ENCODE measurements at regions not wholly inside any gene's neighbourhood (a gene's known extent, or its start where the extent isn't known, plus 50 kb on each side); places are given as distances from the start of the nearest gene placed in this dataset.

DNA sequence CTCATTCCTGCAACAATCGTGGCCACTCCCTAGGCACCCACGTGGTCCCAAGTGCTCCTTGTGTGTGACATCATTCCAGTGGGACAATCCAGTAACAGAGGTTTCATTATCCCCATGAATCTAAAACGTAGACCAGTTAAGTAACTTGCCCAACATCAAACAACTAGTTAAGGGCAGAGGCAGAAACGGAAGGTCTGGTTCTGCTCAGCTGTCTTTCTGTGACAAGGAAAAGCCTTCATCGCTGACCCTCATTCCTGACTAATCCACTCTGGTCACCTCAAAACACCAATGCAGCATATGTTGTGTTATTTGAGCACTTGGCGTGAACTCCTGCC lies 261.4 kb upstream of the JARID2 start:
- no peak overlapping the region for H3K27ac ChIP-seq (ENCODE audit: low read length)
- no peak overlapping the region for H3K9ac ChIP-seq (ENCODE audit: low read length)
- H3K4me3 ChIP-seq (ENCODE audit: low read length): no peak overlapping the region
- H3K9me3 ChIP-seq (ENCODE audit: control insufficient read depth, low read depth, low read length): no peaks in the 10 kb centered on the region
- H3K27me3 ChIP-seq (ENCODE audit: control insufficient read depth, insufficient read depth, low read length): no peaks in the 10 kb centered on the region
- H3K36me3 ChIP-seq (ENCODE audit: control insufficient read depth, low read depth, low read length): no peaks in the 10 kb centered on the region
- no peaks in the 10 kb centered on the region for H3K4me1 ChIP-seq (ENCODE audit: control insufficient read depth, low read depth, low read length)

DNA sequence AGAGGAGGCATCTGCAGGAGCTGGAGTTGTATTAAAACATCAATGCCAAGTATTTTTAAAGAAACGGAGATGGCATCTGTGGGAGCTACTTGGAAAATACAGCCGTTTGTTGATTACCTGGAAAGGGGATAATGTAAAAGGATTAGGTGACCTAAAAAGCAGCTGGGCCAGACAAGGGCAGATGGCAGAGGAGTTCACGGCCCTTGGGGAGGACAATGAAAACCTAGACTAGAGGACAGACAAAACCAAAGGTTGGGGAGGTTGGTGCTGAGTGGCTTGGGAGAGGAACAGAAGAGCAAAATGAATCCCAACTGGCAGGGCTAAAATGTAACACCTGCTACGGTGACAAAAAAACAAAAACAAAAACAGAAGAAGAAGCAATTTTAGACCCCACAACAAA lies 260.5 kb upstream of the JARID2 start:
- H3K4me1 ChIP-seq (ENCODE audit: control insufficient read depth, low read depth, low read length): no peaks in the 10 kb centered on the region
- no peak overlapping the region for H3K9ac ChIP-seq (ENCODE audit: low read length)
- no peaks in the 10 kb centered on the region for H3K36me3 ChIP-seq (ENCODE audit: control insufficient read depth, low read depth, low read length)
- H3K27ac ChIP-seq (ENCODE audit: low read length): no peak overlapping the region
- H3K4me3 ChIP-seq (ENCODE audit: low read length): no peak overlapping the region
- no peaks in the 10 kb centered on the region for H3K27me3 ChIP-seq (ENCODE audit: control insufficient read depth, insufficient read depth, low read length)
- H3K9me3 ChIP-seq (ENCODE audit: control insufficient read depth, low read depth, low read length): no peaks in the 10 kb centered on the region

DNA sequence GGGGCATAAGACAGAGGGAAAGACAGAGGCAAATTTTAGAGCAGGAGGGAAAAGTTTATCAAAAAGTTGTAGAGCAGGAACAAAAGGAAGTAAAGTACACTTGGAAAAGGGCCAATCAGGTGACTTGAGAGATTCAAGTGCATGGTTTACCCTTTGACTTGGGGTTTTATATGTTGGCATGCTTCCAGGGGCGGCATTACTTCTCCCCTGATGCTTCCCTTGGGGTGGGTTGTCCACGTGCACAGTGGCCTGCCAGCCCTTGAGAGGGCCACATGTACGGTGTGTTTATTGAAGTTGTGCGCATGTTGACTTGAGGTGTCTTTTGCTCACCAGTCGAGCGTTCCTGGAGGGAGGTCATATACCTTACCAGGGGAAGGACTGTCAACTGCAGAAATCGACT lies 259.5 kb upstream of the JARID2 start:
- no peak overlapping the region for H3K9ac ChIP-seq (ENCODE audit: low read length)
- H3K27me3 ChIP-seq (ENCODE audit: control insufficient read depth, insufficient read depth, low read length): no peaks in the 10 kb centered on the region
- H3K27ac ChIP-seq (ENCODE audit: low read length): no peak overlapping the region
- no peaks in the 10 kb centered on the region for H3K4me1 ChIP-seq (ENCODE audit: control insufficient read depth, low read depth, low read length)
- no peak overlapping the region for H3K4me3 ChIP-seq (ENCODE audit: low read length)
- no peaks in the 10 kb centered on the region for H3K9me3 ChIP-seq (ENCODE audit: control insufficient read depth, low read depth, low read length)
- H3K36me3 ChIP-seq (ENCODE audit: control insufficient read depth, low read depth, low read length): no peaks in the 10 kb centered on the region

DNA sequence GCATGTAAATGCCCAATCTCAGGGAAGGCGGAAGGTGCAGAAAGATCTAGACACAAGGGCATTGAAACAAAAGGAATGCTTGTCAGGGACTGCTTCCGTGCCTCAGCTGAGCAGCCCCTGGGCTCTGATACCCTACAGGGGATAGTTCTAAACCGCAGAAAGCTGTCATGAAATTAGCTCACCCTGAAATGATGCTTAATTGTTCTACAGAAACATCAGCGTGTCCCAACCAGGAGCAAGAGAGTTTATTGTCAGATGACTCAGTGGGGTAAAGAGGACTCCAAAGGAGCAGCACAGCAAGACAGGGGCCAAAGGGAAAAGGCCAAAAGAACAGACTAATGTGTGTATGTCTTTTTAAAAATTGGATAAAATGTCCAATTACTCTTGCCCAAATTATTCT lies 258.4 kb upstream of the JARID2 start:
- H3K4me3 ChIP-seq (ENCODE audit: low read length): no peak overlapping the region
- no peaks in the 10 kb centered on the region for H3K27me3 ChIP-seq (ENCODE audit: control insufficient read depth, insufficient read depth, low read length)
- no peaks in the 10 kb centered on the region for H3K4me1 ChIP-seq (ENCODE audit: control insufficient read depth, low read depth, low read length)
- no peaks in the 10 kb centered on the region for H3K36me3 ChIP-seq (ENCODE audit: control insufficient read depth, low read depth, low read length)
- H3K9ac ChIP-seq (ENCODE audit: low read length): no peak overlapping the region
- no peaks in the 10 kb centered on the region for H3K9me3 ChIP-seq (ENCODE audit: control insufficient read depth, low read depth, low read length)
- H3K27ac ChIP-seq (ENCODE audit: low read length): no peak overlapping the region

DNA sequence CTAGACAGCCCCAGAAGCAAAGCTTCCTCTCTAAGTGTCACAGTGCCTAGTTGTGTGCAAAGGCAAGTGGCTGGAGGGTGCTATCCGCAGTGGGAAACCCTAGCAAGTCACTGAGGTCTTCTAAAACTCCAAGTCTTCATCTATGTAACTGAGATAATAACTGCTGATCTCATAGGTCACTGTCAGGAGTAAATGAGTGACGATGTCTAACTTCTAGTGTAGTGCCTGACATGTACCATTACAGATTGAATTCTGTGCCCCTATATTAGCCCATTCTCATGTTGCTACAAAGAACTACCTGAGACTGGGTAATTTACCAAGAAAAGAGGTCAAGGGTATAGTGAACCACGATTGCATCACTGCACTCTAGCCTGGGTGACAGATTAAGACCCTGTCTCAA lies 253.5 kb upstream of the JARID2 start:
- Histone ChIP-seq H3K27me3 (ENCODE audit: control insufficient read depth, insufficient read depth, low read length) (no peaks in the 10 kb centered on the region), H3K9me3 (ENCODE audit: control insufficient read depth, low read depth, low read length) (no peaks in the 10 kb centered on the region), H3K27ac (ENCODE audit: low read length) (no peak overlapping the region), H3K9ac (ENCODE audit: low read length) (no peak overlapping the region), H3K4me1 (ENCODE audit: control insufficient read depth, low read depth, low read length) (no peaks in the 10 kb centered on the region), H3K36me3 (ENCODE audit: control insufficient read depth, low read depth, low read length) (no peaks in the 10 kb centered on the region), H3K4me3 (ENCODE audit: low read length) (no peak overlapping the region)

DNA sequence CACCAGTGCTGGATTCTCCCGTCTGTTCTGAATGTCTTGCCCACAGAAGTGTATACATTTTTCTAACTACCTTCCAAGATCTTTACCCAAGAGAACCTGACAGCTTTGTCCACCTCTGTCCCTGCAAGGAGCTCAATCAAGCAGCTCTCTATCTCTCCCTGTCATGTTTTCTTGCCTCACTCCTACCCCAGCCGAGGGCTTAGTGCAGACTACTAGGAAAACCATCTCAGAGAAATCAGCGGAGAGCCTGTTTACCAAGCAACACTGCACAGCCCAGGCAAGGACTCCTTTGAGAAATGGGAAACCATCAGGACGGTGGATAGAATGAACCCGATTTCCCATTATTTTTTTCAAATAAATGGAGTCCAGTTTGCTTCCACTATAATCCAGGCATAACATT lies 250.7 kb upstream of the JARID2 start:
- Histone ChIP-seq H3K36me3 (ENCODE audit: control insufficient read depth, low read depth, low read length) (no peaks in the 10 kb centered on the region), H3K4me1 (ENCODE audit: control insufficient read depth, low read depth, low read length) (no peaks in the 10 kb centered on the region), H3K9me3 (ENCODE audit: control insufficient read depth, low read depth, low read length) (no peaks in the 10 kb centered on the region), H3K4me3 (ENCODE audit: low read length) (no peak overlapping the region), H3K27ac (ENCODE audit: low read length) (no peak overlapping the region), H3K27me3 (ENCODE audit: control insufficient read depth, insufficient read depth, low read length) (no peaks in the 10 kb centered on the region), H3K9ac (ENCODE audit: low read length) (no peak overlapping the region)

DNA sequence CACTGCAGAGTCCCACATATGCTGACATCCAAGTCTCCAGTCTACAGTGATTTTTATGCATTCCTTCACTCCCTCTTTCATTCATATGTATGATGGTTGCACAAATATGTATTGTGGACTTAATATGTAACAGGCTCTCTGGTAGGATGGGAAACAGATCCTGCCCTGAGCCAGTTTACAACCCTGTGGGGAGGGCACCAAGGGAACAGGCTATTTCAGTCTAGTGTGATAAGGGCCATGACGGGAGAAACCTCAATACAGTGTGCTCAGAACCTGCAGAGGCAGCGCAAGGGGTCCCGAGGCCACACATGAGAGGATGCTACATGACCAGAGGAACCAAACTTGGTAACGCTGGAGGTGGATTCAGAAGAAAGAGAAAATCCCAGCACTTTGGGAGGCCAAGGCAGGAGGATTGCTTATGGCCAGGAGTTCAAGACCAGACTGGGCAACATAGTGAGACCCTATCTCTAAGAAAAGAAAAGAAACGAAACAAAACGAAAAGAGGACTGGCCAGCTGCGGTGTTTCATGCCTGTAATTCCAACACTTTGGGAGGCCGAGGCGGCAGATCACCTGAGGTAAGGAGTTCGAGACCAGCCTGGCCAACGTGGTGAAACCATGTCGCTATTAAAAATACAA lies 249.8 kb upstream of the JARID2 start:
- Histone ChIP-seq H3K27ac (ENCODE audit: low read length) (no peak overlapping the region), H3K36me3 (ENCODE audit: control insufficient read depth, low read depth, low read length) (no peaks in the 10 kb centered on the region), H3K4me1 (ENCODE audit: control insufficient read depth, low read depth, low read length) (no peaks in the 10 kb centered on the region), H3K9ac (ENCODE audit: low read length) (no peak overlapping the region), H3K4me3 (ENCODE audit: low read length) (no peak overlapping the region), H3K27me3 (ENCODE audit: control insufficient read depth, insufficient read depth, low read length) (no peaks in the 10 kb centered on the region), H3K9me3 (ENCODE audit: control insufficient read depth, low read depth, low read length) (no peaks in the 10 kb centered on the region)

DNA sequence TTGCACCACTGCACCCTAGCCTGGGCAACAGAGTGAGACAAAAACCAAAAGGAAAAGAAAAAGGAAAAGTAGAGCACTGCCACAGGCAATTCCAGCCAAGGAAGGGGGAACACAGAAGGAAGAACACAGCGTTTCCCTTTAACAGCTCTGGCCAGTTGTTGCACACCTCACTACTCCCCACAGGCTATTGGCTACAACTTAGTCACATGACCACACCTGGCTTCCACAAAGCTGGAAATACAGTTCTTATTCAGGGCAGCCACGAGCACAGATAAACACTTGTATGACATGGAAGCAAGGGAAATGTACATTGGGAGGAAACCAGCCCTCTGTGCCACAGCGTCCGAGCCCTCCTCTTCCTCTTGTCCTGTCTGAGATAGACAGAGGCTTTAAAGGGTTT lies 249.0 kb upstream of the JARID2 start:
- H3K4me3 ChIP-seq (ENCODE audit: low read length): no peak overlapping the region
- H3K4me1 ChIP-seq (ENCODE audit: control insufficient read depth, low read depth, low read length): no peaks in the 10 kb centered on the region
- no peaks in the 10 kb centered on the region for H3K36me3 ChIP-seq (ENCODE audit: control insufficient read depth, low read depth, low read length)
- no peaks in the 10 kb centered on the region for H3K27me3 ChIP-seq (ENCODE audit: control insufficient read depth, insufficient read depth, low read length)
- no peak overlapping the region for H3K9ac ChIP-seq (ENCODE audit: low read length)
- no peaks in the 10 kb centered on the region for H3K9me3 ChIP-seq (ENCODE audit: control insufficient read depth, low read depth, low read length)
- no peak overlapping the region for H3K27ac ChIP-seq (ENCODE audit: low read length)

DNA sequence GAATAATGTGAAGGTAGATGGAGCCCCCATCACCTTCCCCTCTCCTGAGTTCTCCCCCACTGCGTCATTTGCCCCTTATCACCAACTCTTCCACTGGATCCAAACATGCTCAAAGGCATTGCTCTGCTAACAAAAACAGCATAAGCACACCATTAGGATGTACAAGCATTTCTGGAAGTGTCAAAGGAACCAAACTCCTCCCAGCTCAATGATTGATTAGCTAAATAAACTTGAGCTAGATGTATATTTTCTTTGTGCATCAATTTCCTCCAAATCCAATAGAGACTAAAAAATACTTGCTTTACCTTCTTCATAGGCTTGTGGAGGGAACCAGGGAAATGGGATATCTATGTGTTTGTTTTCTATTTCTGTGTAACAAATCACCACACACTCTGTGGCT lies 248.4 kb upstream of the JARID2 start:
- no peak overlapping the region for H3K4me3 ChIP-seq (ENCODE audit: low read length)
- no peak overlapping the region for H3K9ac ChIP-seq (ENCODE audit: low read length)
- H3K27ac ChIP-seq (ENCODE audit: low read length): no peak overlapping the region
- H3K27me3 ChIP-seq (ENCODE audit: control insufficient read depth, insufficient read depth, low read length): no peaks in the 10 kb centered on the region
- no peaks in the 10 kb centered on the region for H3K36me3 ChIP-seq (ENCODE audit: control insufficient read depth, low read depth, low read length)
- H3K4me1 ChIP-seq (ENCODE audit: control insufficient read depth, low read depth, low read length): no peaks in the 10 kb centered on the region
- H3K9me3 ChIP-seq (ENCODE audit: control insufficient read depth, low read depth, low read length): no peaks in the 10 kb centered on the region

DNA sequence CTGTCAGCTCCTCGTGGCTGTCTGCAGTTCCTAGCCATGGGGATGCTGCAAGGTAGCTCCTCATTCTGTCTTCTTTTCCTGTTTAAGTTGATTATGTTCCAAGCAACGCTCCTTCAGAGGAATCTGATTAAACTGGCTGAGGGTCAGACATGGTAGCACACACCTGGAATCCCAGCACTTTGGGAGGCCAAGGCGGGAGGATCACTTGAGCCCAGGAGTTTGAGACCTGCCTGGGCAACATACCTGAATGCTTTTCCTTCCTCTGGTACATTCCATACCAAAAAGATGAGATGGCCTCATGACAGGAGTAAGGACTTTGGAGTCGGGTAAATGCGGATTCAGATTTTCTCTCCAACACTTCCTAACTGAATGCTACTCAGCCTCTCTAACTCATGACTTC lies 246.8 kb upstream of the JARID2 start:
- no peak overlapping the region for H3K9ac ChIP-seq (ENCODE audit: low read length)
- H3K4me1 ChIP-seq (ENCODE audit: control insufficient read depth, low read depth, low read length): no peaks in the 10 kb centered on the region
- peaks cover 8% of the 10 kb centered on the region for H3K36me3 ChIP-seq (ENCODE audit: control insufficient read depth, low read depth, low read length)
- H3K27ac ChIP-seq (ENCODE audit: low read length): no peak overlapping the region
- H3K4me3 ChIP-seq (ENCODE audit: low read length): no peak overlapping the region
- no peaks in the 10 kb centered on the region for H3K27me3 ChIP-seq (ENCODE audit: control insufficient read depth, insufficient read depth, low read length)
- no peaks in the 10 kb centered on the region for H3K9me3 ChIP-seq (ENCODE audit: control insufficient read depth, low read depth, low read length)

DNA sequence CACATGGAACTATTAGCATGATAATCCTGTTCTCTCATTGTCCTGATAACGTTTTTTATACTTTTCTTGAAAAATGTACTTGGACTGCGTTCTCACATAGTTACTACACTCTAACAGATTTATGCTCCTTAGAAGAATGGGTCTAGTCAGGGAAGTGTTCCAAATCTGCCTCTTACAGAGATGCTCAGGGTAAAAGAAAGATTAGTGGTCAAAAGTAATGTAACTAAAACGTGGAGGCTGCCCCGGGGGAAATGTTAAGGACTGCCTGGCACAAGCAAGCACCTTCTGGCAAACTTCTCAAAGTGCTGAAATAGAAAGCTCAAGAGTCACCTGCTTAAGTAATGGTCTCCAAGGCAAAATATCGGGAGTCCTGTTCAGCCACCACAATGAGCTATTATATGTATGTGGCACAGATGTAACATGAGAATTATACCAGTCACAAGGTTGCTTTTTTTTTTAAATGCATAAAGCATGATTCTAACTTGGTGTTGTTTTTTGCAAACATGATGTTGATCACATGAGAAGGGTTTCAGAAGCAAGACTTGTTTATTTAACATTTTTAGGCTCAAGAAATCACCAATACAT lies 244.5 kb upstream of the JARID2 start:
- Histone ChIP-seq H3K27me3 (ENCODE audit: control insufficient read depth, insufficient read depth, low read length) (no peaks in the 10 kb centered on the region), H3K9me3 (ENCODE audit: control insufficient read depth, low read depth, low read length) (no peaks in the 10 kb centered on the region), H3K27ac (ENCODE audit: low read length) (no peak overlapping the region), H3K4me3 (ENCODE audit: low read length) (no peak overlapping the region), H3K9ac (ENCODE audit: low read length) (no peak overlapping the region), H3K36me3 (ENCODE audit: control insufficient read depth, low read depth, low read length) (peaks cover 15% of the 10 kb centered on the region), H3K4me1 (ENCODE audit: control insufficient read depth, low read depth, low read length) (no peaks in the 10 kb centered on the region)

DNA sequence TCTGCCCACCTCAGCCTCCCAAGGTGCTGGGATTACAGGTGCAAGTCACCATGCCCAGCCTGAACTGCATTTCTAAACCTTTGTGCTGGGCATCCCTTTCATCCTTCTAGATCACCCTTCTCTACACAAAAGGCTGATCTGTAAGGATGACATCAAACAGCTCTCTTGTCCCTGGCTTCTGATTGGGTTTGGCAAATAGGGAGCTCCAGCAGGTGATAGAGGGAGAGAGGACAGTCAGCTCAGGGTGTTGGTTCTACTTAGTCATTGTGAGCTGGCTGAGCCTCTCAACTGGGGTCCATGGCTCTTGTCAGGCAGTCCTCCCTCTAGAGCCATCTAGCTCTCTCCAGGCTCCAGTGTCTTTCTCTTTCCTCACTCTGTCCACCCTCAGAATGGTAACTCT lies 237.6 kb upstream of the JARID2 start:
- no peak overlapping the region for H3K27ac ChIP-seq (ENCODE audit: low read length)
- H3K4me3 ChIP-seq (ENCODE audit: low read length): no peak overlapping the region
- H3K9me3 ChIP-seq (ENCODE audit: control insufficient read depth, low read depth, low read length): no peaks in the 10 kb centered on the region
- peaks cover 28% of the 10 kb centered on the region for H3K36me3 ChIP-seq (ENCODE audit: control insufficient read depth, low read depth, low read length)
- no peak overlapping the region for H3K9ac ChIP-seq (ENCODE audit: low read length)
- no peaks in the 10 kb centered on the region for H3K27me3 ChIP-seq (ENCODE audit: control insufficient read depth, insufficient read depth, low read length)
- H3K4me1 ChIP-seq (ENCODE audit: control insufficient read depth, low read depth, low read length): no peaks in the 10 kb centered on the region

Measured in iPS-18a (cell line).